GM21447 (cell line): ENCODE measurements at regions not wholly inside any gene's neighbourhood (a gene's known extent, or its start where the extent isn't known, plus 50 kb on each side); places are given as distances from the start of the nearest gene placed in this dataset.
"Not testable (repeated sequence)": the region's sequence is repeated elsewhere in the genome, so short reads cannot be mapped to it uniquely, and the experiment has no call there.

Experiments used
- ATAC-seq: cut with Tn5 transposase; IDR thresholded peaks from one replicate; pipeline ENCODE4 v1.9.1; 2021; ENCODE audit not compliant: unreplicated experiment

GRCh38 chr13:40345654-40346372 is 320.6 kb downstream of the FOXO1 start:
- no peak for ATAC-seq

DNA sequence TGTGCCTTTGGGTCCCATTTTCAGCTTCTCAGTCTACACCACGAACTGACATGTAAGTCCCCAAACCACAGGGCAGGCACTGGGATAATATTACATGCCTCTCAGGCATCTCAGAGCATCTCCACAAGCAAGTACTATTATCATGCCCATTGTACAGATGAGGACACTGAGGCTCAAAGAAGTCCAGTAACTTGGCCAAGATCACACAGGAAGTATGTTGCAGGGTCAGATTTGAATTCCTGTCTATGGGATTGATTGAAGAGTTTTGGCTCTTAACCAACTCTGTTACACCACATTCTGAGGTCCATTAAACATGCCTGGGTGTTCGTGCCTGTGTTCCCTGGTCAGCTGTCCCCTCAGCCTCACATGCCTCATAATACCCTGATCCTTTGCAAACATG is 319.8 kb downstream of the FOXO1 start:
- no peak for ATAC-seq

GRCh38 chr13:40348096-40348679 is 318.3 kb downstream of the FOXO1 start:
- no peak for ATAC-seq

DNA sequence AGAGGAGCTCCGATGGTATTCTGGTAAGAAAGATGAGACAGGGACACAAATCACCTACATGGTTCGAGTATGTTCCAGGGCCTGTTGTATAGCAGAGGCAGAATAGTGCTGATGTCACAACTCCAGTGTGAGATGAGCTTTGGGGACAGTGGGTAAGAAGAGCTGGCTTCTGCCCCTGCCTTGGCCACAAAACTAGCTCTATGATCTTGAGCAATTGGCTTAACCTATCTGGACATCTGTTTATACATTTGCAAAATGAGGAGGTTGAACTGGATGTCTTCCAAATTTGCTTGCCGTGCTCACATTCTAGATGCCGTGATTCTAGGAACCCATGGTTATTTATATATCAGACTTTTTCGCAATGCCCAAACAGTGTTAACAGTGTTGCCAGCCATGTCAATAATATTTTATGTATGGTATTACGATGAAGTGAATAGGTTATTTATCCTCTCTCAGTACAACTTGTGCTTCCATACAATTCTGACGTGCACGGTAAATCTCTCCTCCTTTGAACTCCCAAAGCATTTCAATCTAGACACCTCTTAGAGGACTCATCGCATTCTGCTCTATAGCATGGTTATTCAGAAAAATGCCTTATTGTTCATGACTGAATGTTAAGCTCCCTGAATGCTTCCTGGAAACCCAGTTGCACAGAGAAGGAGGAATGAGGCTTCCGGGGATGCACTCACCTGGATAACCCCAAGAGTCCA is 316.0 kb downstream of the FOXO1 start:
- ATAC-seq, result no peak

GRCh38 chr13:40351537-40352379 is 314.7 kb downstream of the FOXO1 start:
- ATAC-seq, result no peak

- no peak for ATAC-seq
Observed at GRCh38 chr13:40352380-40352778, 314.1 kb downstream of the FOXO1 start.

DNA sequence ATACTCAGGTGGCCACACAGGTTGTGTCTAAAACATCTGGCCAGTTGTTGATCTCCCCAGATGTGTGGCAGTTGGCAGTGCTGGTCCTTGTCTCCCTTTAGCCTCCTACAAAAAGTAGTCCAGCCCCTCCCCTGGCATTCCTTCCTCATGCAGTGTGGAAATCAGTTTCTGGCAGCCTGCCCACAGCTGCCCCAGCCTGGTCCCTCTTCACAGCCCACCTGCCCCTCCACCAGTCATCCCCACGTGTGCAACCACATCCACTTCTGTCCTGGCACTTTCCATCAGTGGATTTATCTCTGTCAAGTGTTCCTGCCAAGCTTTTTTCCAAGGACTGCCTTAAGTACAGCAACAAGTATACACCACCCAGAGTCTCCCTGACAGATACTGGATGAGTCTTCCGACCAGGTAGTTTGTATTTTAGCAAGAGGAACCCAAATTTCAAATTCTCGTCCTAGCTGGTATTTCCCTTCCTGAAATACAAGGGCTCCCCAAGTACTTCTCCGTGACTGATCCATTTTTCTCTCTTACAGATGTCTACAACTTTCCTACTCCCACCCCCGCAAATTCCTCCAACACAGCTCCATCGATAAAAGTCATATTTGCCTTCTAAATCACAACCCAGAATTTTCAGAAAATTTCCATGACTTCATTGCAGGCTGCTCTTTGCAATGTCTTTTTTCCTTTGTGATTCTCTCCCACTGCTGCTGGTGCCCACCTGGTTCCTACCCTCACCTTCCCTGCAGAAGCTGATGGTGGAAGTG is 313.5 kb downstream of the FOXO1 start:
- ATAC-seq, result no peak

DNA sequence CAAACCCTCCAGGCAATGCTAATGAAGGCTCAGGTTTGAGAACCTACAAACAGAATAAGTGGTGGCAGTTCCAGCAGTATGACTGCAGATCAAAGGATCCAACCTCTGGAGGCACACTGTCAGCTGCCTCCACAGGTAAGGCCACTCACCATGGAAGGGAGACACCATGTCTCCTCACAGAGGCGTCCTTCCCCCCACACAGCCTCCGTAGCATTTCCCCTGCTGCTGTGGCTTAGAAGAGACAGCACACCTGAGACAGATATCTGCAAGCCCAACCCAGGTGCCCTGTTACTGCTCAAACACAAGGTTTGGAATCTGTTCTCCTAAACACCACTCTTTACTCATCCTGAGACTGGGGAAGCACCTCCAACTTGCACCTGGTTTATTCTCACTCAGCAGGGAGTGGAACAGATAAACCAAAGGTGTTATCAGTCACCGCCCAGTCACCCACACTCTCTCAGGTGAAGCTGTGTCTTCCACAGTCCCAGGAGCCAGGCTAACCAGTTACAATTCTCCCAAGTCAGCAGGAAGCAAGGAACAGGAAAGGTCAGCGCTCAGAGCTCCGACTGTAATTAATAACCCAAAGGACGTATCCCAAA is 311.2 kb downstream of the FOXO1 start:
- ATAC-seq, result no peak

GRCh38 chr13:40356011-40356410 is 310.4 kb downstream of the FOXO1 start:
- ATAC-seq, result no peak

DNA sequence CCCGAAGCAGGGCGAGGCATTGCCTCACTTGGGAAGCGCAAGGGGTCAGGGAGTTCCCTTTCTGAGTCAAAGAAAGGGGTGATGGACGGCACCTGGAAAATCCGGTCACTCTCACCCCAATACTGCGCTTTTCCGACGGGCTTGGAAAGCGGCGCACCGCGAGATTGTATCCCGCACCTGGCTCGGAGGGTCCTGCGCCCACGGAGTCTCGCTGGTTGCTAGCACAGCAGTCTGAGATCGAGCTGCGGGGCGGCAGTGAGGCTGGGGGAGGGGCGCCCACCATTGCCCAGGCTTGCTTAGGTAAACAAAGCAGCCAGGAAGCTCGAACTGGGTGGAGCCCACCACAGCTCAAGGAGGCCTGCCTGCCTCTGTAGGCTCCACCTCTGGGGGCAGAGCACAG is 310.0 kb downstream of the FOXO1 start:
- ATAC-seq, result not testable (repeated sequence)

DNA sequence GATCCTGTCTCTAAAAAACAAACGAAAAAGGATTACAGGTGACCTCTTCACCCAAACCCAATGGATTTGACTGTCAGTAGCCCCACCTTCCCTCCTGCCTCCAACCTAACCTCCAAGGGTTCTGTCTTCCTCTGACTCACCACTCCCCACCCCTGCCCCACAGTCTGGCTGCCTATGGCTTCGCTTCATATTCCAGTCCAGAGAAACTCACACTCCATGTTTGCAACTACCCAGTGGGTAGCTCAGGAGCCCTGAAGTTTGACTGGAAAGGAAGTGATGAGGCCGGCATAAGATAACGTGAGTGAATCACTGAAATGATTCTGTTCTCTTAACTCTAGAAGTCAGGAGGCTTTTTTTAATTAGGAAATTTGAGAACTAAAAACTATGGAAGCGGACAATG is 303.9 kb downstream of the FOXO1 start:
- no peak for ATAC-seq

- ATAC-seq, result no peak
Observed at GRCh38 chr13:40363653-40364052, 302.8 kb downstream of the FOXO1 start.

DNA sequence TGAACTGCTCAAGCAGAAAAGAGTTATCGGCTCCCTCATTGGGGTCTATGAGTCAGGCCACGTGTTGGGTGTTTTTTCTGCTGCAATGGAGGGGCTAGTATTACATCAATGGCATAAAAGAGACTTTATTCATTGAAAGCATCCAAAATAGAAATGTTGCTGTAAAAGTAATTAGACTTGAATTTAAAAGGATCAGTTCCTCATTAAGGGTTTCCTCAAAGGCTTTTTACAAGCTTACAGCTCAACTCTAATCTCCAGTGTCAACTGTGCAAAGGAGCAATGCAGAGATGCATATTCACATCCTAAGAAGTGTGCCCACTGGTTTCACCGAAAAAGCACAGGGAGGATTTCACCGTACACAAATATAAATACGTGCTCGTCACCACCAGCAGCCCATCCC is 300.3 kb downstream of the FOXO1 start:
- no peak for ATAC-seq

DNA sequence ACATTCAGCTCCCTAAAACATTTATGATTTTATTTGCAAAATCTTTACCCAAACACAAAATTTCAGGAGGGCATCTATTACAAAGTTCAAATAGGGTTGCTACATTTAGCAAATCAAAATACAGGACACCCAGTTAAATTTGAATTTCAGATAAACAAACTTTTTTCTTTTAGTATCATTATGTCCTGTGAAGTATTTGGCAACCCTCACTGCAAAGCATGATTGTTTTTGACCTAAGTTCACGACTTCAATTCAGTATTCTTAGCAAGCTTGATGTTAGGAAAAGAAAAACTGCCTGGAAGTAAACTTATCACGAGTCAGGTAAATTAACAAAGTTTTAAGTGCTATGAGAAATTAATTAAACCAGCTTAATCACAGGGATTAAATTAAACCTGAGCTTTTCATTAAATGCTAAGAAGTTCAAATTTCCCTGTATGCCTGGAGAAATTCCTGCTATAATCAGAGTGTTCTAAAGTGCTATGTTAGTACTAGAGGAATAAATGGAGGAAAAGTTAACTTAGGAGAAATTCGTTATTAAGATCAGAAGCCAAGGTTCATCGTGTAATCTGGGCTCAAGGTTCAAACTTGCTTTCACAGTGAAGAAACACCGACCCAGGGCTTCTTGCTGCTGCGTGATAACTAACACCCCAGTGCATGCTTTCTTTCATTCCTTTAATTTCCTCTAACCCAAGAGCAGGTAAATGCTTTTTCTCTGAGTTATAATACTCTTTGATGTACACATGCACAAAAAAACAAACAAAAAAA is 298.1 kb downstream of the FOXO1 start:
- no peak for ATAC-seq

GRCh38 chr13:40370661-40371060 is 295.8 kb downstream of the FOXO1 start:
- ATAC-seq, result no peak

DNA sequence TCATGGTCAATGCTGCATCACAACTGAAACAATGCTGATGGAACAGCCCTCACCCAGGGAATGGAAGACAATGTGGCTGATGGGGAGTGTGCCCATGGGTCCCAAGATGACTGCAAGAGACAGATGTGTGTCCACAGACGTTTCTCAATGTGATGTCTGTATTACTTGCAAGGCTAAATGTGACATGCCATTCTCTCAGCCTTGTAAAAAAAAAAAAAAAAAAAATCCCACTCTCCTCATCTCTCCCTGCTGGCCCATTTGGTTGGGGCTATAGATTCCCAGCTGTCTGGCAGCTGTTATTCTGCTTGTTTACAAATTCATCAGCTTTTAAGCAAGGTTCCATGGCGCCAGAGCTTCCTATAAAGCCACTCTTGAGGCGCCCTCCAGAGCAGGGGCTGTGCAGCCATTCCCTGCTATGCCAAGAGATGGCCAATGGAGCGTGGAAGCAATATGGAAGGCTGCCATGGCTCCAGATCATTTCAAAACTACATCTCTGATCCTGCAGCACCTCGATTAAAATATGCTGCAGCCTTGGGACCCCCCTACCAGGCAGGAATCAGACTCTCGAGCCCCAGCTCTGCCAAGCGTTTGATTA is 294.8 kb downstream of the FOXO1 start:
- ATAC-seq, result no peak

GRCh38 chr13:40373608-40374007 is 292.8 kb downstream of the FOXO1 start:
- not testable (repeated sequence) for ATAC-seq

- no peak for ATAC-seq
Observed at GRCh38 chr13:40375489-40376171, 290.8 kb downstream of the FOXO1 start.
